ENCODE measurements at regions not wholly inside any gene's neighbourhood (a gene's known extent, or its start where the extent isn't known, plus 50 kb on each side); places are given as distances from the start of the nearest gene placed in this dataset.

- Mint-ChIP-seq H3K27me3 (no peaks in the 10 kb centered on the region), H3K9me3 (ENCODE audit: insufficient read depth) (peaks cover 5% of the 10 kb centered on the region), H3K4me3 (no peak overlapping the region), H3K4me1 (peaks cover 35% of the 10 kb centered on the region), H3K27ac (no peak overlapping the region)
- H3K79me2 ChIP-seq (ENCODE audit: control insufficient read depth, insufficient read depth, low read length), result peaks cover 96% of the 10 kb centered on the region
- peaks cover 11 to 17% of the 10 kb centered on the region in 2 experiments for H3K36me3 ChIP-seq (replicated peaks in 1 of 2; ENCODE audit: control extremely low read depth in 1 of 2, control insufficient read depth in 1 of 2, extremely low read depth in 1 of 2, insufficient read depth in 2 of 2, low read length in 1 of 2)
- H4K20me1 ChIP-seq (ENCODE audit: control insufficient read depth, insufficient read depth, low read length, poor library complexity, severe bottlenecking), result peaks cover 94% of the 10 kb centered on the region
- peaks cover 2 to 13% (median 12%) of the 10 kb centered on the region in 3 donors for H3K9me3 ChIP-seq (ENCODE audit: control extremely low read depth in 1 of 3, control insufficient read depth in 2 of 3, insufficient read depth in 1 of 3, low read length in 2 of 3)
- ChIA-PET CTCF (no interaction called here), POLR2A (no interaction called here)
- H2AFZ ChIP-seq (ENCODE audit: insufficient read depth, low read depth, low read length, poor library complexity, severe bottlenecking), result no peak overlapping the region
- DNase-seq (no peak), ATAC-seq (ENCODE audit: low read depth) (no peak)
- intact Hi-C loops (cut with micrococcal nuclease), result no loop called here
- H3K27me3 ChIP-seq (replicated peaks in 1 of 4; ENCODE audit: control extremely low read depth in 1 of 4, control insufficient read depth in 3 of 4, insufficient read depth in 4 of 4, low read length in 3 of 4), result no peaks in the 10 kb centered on the region
- H3K9ac ChIP-seq (ENCODE audit: low read length), result no peak overlapping the region
- TF ChIP-seq, protein P1, sequence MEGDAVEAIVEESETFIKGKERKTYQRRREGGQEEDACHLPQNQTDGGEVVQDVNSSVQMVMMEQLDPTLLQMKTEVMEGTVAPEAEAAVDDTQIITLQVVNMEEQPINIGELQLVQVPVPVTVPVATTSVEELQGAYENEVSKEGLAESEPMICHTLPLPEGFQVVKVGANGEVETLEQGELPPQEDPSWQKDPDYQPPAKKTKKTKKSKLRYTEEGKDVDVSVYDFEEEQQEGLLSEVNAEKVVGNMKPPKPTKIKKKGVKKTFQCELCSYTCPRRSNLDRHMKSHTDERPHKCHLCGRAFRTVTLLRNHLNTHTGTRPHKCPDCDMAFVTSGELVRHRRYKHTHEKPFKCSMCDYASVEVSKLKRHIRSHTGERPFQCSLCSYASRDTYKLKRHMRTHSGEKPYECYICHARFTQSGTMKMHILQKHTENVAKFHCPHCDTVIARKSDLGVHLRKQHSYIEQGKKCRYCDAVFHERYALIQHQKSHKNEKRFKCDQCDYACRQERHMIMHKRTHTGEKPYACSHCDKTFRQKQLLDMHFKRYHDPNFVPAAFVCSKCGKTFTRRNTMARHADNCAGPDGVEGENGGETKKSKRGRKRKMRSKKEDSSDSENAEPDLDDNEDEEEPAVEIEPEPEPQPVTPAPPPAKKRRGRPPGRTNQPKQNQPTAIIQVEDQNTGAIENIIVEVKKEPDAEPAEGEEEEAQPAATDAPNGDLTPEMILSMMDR (IDR thresholded peaks at IDR 0.05), result no peak
- TF ChIP-seq EZH2 (IDR thresholded peaks at IDR 0.05; ENCODE audit: borderline replicate concordance, insufficient read depth, low read depth, low read length, poor library complexity, severe bottlenecking), result no peak
- H3K4me2 ChIP-seq (replicated peaks; ENCODE audit: low read depth, low read length, poor library complexity, severe bottlenecking), result no peak overlapping the region
- no peak overlapping the region for H3K27ac ChIP-seq (ENCODE audit: low read length in 2 of 2)
- H3K4me1 ChIP-seq (ENCODE audit: control insufficient read depth in 2 of 2, insufficient read depth in 2 of 2, low read length in 2 of 2), result peaks cover 0 to 8% of the 10 kb centered on the region in 2 donors
- no peak overlapping the region for H3K4me3 ChIP-seq (ENCODE audit: control extremely low read depth in 1 of 5, extremely low read depth in 1 of 5, insufficient read depth in 1 of 5, low read depth in 2 of 5, low read length in 4 of 5)
These were observed 109.9 kb downstream of the UTRN start for GRCh38 chr6:144395014-144395413.

DNA sequence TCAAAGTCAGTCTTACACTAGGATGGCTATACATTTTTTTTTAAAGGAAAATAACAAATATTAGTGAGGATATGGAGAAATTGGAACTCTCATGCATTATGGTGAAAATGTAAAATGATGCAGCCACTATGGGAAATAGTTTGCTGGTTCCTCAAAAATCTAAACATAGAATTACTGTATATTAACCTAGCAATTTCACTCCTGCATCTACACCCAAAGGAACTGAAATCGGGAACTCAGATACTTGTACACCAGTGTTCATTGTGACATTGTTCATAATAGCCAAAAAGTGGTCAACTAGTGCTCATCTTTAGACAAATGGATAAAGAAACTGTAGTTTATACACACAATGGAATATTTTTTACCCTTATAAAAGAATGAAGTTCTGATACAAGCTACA is 110.7 kb downstream of the UTRN start:
- Mint-ChIP-seq H3K27me3 (no peaks in the 10 kb centered on the region), H3K4me1 (peaks cover 40% of the 10 kb centered on the region), H3K27ac (no peak overlapping the region), H3K4me3 (no peak overlapping the region), H3K9me3 (ENCODE audit: insufficient read depth) (peaks cover 5% of the 10 kb centered on the region)
- peaks cover 93% of the 10 kb centered on the region for H4K20me1 ChIP-seq (ENCODE audit: control insufficient read depth, insufficient read depth, low read length, poor library complexity, severe bottlenecking)
- H3K27me3 ChIP-seq (replicated peaks in 1 of 4; ENCODE audit: control extremely low read depth in 1 of 4, control insufficient read depth in 3 of 4, insufficient read depth in 4 of 4, low read length in 3 of 4), result no peaks in the 10 kb centered on the region
- ATAC-seq (ENCODE audit: low read depth) (no peak), DNase-seq (no peak)
- H3K4me1 ChIP-seq (ENCODE audit: control insufficient read depth in 2 of 2, insufficient read depth in 2 of 2, low read length in 2 of 2), result peaks cover 0 to 8% of the 10 kb centered on the region in 2 donors
- TF ChIP-seq, protein P1 (IDR thresholded peaks at IDR 0.05), result no peak
- no peak for TF ChIP-seq EZH2 (IDR thresholded peaks at IDR 0.05; ENCODE audit: borderline replicate concordance, insufficient read depth, low read depth, low read length, poor library complexity, severe bottlenecking)
- ChIA-PET CTCF (interaction anchor here (0.6 kb wide), 1 partner anchor 73 kb away, joined by 4 read pairs; no protein-coding TSS in a partner anchor), POLR2A (no interaction called here)
- intact Hi-C loops (cut with micrococcal nuclease), result no loop called here
- H3K36me3 ChIP-seq (replicated peaks in 1 of 2; ENCODE audit: control extremely low read depth in 1 of 2, control insufficient read depth in 1 of 2, extremely low read depth in 1 of 2, insufficient read depth in 2 of 2, low read length in 1 of 2), result peaks cover 11 to 17% of the 10 kb centered on the region in 2 experiments
- no peak overlapping the region for H3K4me3 ChIP-seq (ENCODE audit: control extremely low read depth in 1 of 5, extremely low read depth in 1 of 5, insufficient read depth in 1 of 5, low read depth in 2 of 5, low read length in 4 of 5)
- H3K79me2 ChIP-seq (ENCODE audit: control insufficient read depth, insufficient read depth, low read length), result peaks cover 95% of the 10 kb centered on the region
- no CpG with 5 or more reads among the region's 1 CpG for WGBS (ENCODE audit: insufficient coverage)
- no peak overlapping the region for H3K4me2 ChIP-seq (replicated peaks; ENCODE audit: low read depth, low read length, poor library complexity, severe bottlenecking)
- H3K9ac ChIP-seq (ENCODE audit: low read length), result no peak overlapping the region
- no peak overlapping the region for H3K27ac ChIP-seq (ENCODE audit: low read length in 2 of 2)
- H3K9me3 ChIP-seq (ENCODE audit: control extremely low read depth in 1 of 3, control insufficient read depth in 2 of 3, insufficient read depth in 1 of 3, low read length in 2 of 3), result peaks cover 2 to 13% (median 12%) of the 10 kb centered on the region in 3 donors
- H2AFZ ChIP-seq (ENCODE audit: insufficient read depth, low read depth, low read length, poor library complexity, severe bottlenecking), result no peak overlapping the region
